Parathyroid adenoma (tissue), 2 donors: ENCODE measurements at regions not wholly inside any gene's neighbourhood (a gene's known extent, or its start where the extent isn't known, plus 50 kb on each side); places are given as distances from the start of the nearest gene placed in this dataset.

ENCODE experiments used
- H2AFZ ChIP-seq: fragments of 300-600 bp; sonication (generic); one replicate; pipeline ENCODE4 v1.7.0; 2017; ENCODE audit warnings: antibody characterized with exemption, mild to moderate bottlenecking
- H3K27ac ChIP-seq: fragments of 300-600 bp; sonication (generic); one replicate; pipeline ENCODE4 v1.7.0; 2017
- H3K27me3 ChIP-seq: fragments of 300-600 bp; sonication (generic); one replicate; pipeline ENCODE4 v1.7.0; 2017; ENCODE audit warnings: low read length; ENCODE audit not compliant: control insufficient read depth, insufficient read depth
- H3K36me3 ChIP-seq: fragments of 300-600 bp; sonication (generic); one replicate; pipeline ENCODE4 v1.7.0; 2017; ENCODE audit warnings: low read length; ENCODE audit not compliant: control insufficient read depth, insufficient read depth
- H3K4me1 ChIP-seq: fragments of 300-600 bp; sonication (generic); one replicate; pipeline ENCODE4 v1.7.0; 2017; ENCODE audit warnings: control low read depth
- H3K4me2 ChIP-seq: fragments of 300-600 bp; sonication (generic); one replicate; pipeline ENCODE4 v1.7.0; 2017; ENCODE audit warnings: low read length
- H3K4me3 ChIP-seq: fragments of 300-600 bp; sonication (generic); one replicate; pipeline ENCODE4 v1.7.0; 2017; ENCODE audit warnings: low read depth, low read length
- H3K79me2 ChIP-seq: fragments of 300-600 bp; sonication (generic); one replicate; pipeline ENCODE4 v1.7.0; 2017; ENCODE audit warnings: control low read depth
- H3K9ac ChIP-seq: fragments of 300-600 bp; sonication (generic); one replicate; pipeline ENCODE4 v1.7.0; 2017; ENCODE audit warnings: mild to moderate bottlenecking
- H3K9me3 ChIP-seq: fragments of 300-600 bp; sonication (generic); one replicate; pipeline ENCODE4 v1.7.0; 2017; ENCODE audit warnings: low read length; ENCODE audit not compliant: control insufficient read depth
- TF ChIP-seq, protein P1 (sequence below): fragments of 300-600 bp; sonication (generic); IDR thresholded peaks from one replicate; pipeline ENCODE4 v1.7.0; 2017; ENCODE audit warnings: antibody characterized with exemption, mild to moderate bottlenecking
- donor health status: primary hyperparathyroidism.

DNA sequence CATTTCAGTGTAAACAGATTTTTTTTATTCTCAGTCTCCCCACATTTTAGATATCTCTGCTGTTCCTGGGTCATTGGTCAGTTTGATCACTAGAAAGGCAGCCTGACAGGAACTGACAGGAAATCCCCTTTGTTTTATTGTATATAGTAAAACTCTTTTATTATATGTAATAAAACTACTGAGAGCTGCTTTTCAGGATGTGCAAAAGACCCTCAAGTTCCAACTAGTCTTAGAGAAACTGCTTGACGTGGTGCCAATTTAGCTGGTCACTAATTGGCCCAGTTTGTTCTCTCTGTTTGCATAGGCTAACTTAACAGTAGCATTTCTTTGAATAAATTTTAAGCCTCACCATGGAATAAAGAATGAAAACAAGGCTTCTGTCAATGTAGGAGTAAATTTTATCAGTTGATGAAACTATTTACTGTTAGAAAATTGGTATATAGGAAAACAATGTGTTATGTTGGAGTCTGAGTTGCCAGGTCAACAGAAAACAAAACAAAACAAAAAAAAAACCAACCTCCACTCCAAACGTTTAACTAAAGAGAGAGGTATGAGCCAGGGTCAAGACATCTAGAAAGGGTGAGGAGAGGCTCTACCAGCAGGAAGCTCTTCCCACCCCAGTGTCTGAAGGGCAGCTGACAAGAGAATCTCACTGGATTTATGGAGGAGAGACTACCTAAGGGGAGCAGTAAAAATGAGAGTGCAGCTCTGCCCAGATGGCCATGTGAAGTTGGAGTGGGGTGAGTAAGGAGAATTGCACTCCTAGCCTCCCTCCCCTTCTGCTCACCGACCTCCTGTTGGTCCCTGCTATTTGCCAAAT lies 184.6 kb downstream of the ST6GAL2 start:
- H3K4me3 ChIP-seq: no peak overlapping the region
- H3K9me3 ChIP-seq: no peaks in the 10 kb centered on the region
- H3K79me2 ChIP-seq: no peaks in the 10 kb centered on the region
- no peak overlapping the region for H2AFZ ChIP-seq
- TF ChIP-seq, protein P1, sequence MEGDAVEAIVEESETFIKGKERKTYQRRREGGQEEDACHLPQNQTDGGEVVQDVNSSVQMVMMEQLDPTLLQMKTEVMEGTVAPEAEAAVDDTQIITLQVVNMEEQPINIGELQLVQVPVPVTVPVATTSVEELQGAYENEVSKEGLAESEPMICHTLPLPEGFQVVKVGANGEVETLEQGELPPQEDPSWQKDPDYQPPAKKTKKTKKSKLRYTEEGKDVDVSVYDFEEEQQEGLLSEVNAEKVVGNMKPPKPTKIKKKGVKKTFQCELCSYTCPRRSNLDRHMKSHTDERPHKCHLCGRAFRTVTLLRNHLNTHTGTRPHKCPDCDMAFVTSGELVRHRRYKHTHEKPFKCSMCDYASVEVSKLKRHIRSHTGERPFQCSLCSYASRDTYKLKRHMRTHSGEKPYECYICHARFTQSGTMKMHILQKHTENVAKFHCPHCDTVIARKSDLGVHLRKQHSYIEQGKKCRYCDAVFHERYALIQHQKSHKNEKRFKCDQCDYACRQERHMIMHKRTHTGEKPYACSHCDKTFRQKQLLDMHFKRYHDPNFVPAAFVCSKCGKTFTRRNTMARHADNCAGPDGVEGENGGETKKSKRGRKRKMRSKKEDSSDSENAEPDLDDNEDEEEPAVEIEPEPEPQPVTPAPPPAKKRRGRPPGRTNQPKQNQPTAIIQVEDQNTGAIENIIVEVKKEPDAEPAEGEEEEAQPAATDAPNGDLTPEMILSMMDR: no peak
- no peak overlapping the region for H3K27ac ChIP-seq
- no peaks in the 10 kb centered on the region for H3K36me3 ChIP-seq
- H3K4me2 ChIP-seq: no peak overlapping the region
- H3K4me1 ChIP-seq: peaks cover 3% of the 10 kb centered on the region
- H3K9ac ChIP-seq: no peak overlapping the region
- H3K27me3 ChIP-seq: no peaks in the 10 kb centered on the region

DNA sequence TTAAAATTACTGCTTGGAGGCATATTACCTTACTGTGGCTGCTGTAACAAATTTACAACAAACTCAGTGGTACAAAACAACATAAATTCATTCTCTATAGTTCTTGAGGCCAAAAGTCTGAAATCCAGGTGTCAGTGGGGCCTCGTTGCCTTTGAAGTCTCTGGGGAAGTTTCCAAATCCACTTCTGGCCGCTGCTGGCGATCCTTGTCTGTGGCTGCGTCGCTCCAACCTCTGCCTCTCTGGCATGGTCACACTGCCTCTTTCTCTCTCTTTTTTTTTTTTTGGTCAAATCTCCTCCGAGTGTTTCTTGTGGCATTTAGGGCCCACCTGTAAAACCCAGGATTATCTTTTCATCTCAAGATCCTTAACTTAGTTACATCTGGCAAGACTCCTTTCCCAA lies 182.8 kb downstream of the ST6GAL2 start:
- Histone ChIP-seq H3K4me1 (peaks cover 3% of the 10 kb centered on the region), H3K9me3 (no peaks in the 10 kb centered on the region), H3K79me2 (no peaks in the 10 kb centered on the region), H3K9ac (no peak overlapping the region), H3K27me3 (no peaks in the 10 kb centered on the region), H3K4me2 (no peak overlapping the region), H3K4me3 (no peak overlapping the region), H2AFZ (no peak overlapping the region), H3K36me3 (no peaks in the 10 kb centered on the region), H3K27ac (no peak overlapping the region)
- TF ChIP-seq, protein P1: no peak

DNA sequence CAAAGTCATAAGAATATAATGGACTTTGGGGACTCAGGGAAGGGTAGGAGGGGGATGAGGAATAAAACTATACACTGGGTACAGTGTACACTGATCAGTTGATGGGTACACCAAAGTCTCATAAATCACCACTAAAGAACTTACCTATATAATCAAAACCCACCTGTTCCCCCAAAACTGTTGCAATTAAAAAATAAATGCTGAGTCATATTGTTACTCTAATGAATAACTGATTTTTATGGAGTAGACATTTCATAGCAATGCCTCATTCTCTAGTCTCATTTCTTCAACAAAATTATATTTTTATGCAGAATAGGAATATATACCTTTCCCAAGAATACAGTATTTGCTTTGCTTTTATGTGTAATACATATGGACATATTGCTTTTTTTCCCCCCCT lies 181.2 kb downstream of the ST6GAL2 start:
- Histone ChIP-seq H3K9ac (no peak overlapping the region), H3K4me2 (no peak overlapping the region), H2AFZ (no peak overlapping the region), H3K4me1 (peaks cover 3% of the 10 kb centered on the region), H3K27ac (no peak overlapping the region), H3K36me3 (no peaks in the 10 kb centered on the region), H3K79me2 (no peaks in the 10 kb centered on the region), H3K9me3 (no peaks in the 10 kb centered on the region), H3K27me3 (no peaks in the 10 kb centered on the region), H3K4me3 (no peak overlapping the region)
- TF ChIP-seq, protein P1: no peak

DNA sequence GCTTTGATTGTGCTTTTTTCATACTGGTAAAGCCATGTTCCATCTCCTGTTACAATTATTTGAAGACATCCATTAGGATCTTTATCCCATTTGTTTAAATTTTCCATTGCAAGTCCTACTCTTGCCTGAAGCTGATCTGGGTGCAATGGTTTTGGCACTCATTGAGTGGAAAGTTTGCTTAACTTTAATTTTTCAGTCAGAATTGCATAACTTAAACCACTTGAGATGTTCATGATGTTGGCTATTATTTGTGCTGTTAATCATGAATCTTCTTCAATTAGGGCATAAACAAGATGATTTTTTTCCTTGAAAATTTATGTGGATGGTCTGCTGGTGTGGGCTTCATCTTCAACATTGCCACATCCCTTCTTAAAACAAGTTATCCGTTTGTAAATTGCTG lies 180.1 kb downstream of the ST6GAL2 start:
- H3K4me1 ChIP-seq: no peaks in the 10 kb centered on the region
- TF ChIP-seq, protein P1: no peak

DNA sequence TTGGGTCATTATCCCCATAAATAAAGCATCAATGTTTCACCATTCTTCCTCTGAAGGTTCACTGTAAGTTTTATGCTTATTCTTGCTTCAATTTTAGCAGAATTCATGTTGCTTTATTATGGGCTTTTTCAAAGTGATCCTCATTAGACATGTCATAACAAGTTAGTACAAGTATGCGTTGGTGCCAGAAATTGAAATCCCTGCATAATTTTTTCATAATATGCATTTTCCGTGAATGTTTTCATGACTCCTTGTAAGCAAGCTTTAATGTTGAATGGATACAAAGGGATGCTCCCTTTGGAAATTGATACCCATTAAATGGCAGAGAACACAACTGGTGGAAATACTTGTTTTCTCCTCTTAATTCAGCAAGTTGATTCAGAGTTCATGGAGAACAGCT lies 179.7 kb downstream of the ST6GAL2 start:
- H3K27ac ChIP-seq: no peak overlapping the region
- H3K79me2 ChIP-seq: no peaks in the 10 kb centered on the region
- H3K36me3 ChIP-seq: no peaks in the 10 kb centered on the region
- no peak overlapping the region for H3K9ac ChIP-seq
- no peaks in the 10 kb centered on the region for H3K9me3 ChIP-seq
- TF ChIP-seq, protein P1: no peak
- no peak overlapping the region for H2AFZ ChIP-seq
- no peak overlapping the region for H3K4me2 ChIP-seq
- no peak overlapping the region for H3K4me3 ChIP-seq
- no peaks in the 10 kb centered on the region for H3K4me1 ChIP-seq
- no peaks in the 10 kb centered on the region for H3K27me3 ChIP-seq

More for the DNA sequence above, 180.1 kb downstream of the ST6GAL2 start:
- H3K4me2 ChIP-seq: no peak overlapping the region
- H2AFZ ChIP-seq: no peak overlapping the region
- H3K36me3 ChIP-seq: no peaks in the 10 kb centered on the region
- no peaks in the 10 kb centered on the region for H3K79me2 ChIP-seq
- no peak overlapping the region for H3K9ac ChIP-seq
- no peaks in the 10 kb centered on the region for H3K27me3 ChIP-seq
- H3K4me3 ChIP-seq: no peak overlapping the region
- H3K27ac ChIP-seq: no peak overlapping the region
- H3K9me3 ChIP-seq: no peaks in the 10 kb centered on the region
